Endodermal cell (in vitro differentiated cells): ENCODE measurements at regions not wholly inside any gene's neighbourhood (a gene's known extent, or its start where the extent isn't known, plus 50 kb on each side); places are given as distances from the start of the nearest gene placed in this dataset. TPM values are rescaled to one million over a fixed set of nuclear protein-coding genes. Genes with fewer than 3 reads are reported as not detected.
"Not testable (repeated sequence)": the region's sequence is repeated elsewhere in the genome, so short reads cannot be mapped to it uniquely, and the experiment has no call there.

Experiments
- DNase-seq: peaks from one replicate; pipeline ENCODE4 v3.0.0-alpha.2; 2017
- H3K27ac ChIP-seq: 2 replicates; pipeline ENCODE4 v1.5.1; 2013; ENCODE audit warnings: mild to moderate bottlenecking, low read depth, low read length, moderate library complexity
- H3K27me3 ChIP-seq: 2 replicates; pipeline ENCODE4 v1.6.1; 2013; ENCODE audit warnings: mild to moderate bottlenecking, low read length, moderate library complexity; ENCODE audit not compliant: insufficient read depth, control insufficient read depth, poor library complexity, severe bottlenecking
- H3K36me3 ChIP-seq: 2 replicates; pipeline ENCODE4 v1.7.0; 2013; ENCODE audit warnings: mild to moderate bottlenecking, low read length, moderate library complexity; ENCODE audit not compliant: control insufficient read depth, insufficient read depth
- H3K4me1 ChIP-seq: one replicate; pipeline ENCODE4 v1.7.0; 2013; ENCODE audit warnings: low read length; ENCODE audit not compliant: control insufficient read depth, insufficient read depth
- H3K4me3 ChIP-seq: 2 replicates; pipeline ENCODE4 v1.5.1; 2013; ENCODE audit warnings: mild to moderate bottlenecking, low read length, moderate library complexity
- H3K9ac ChIP-seq: 2 replicates; pipeline ENCODE4 v1.6.1; 2013; ENCODE audit warnings: mild to moderate bottlenecking, low read length, moderate library complexity; ENCODE audit not compliant: poor library complexity, severe bottlenecking; ENCODE audit errors: extremely low read depth
- H3K9me3 ChIP-seq: 2 replicates; pipeline ENCODE4 v1.6.1; 2013; ENCODE audit warnings: mild to moderate bottlenecking, low read length, moderate library complexity; ENCODE audit not compliant: control insufficient read depth
- H3K27ac Mint-ChIP-seq: 2 replicates; pipeline ENCODE4 v1.8.0; 2020; ENCODE audit warnings: mixed read lengths
- H3K27me3 Mint-ChIP-seq: 2 replicates; pipeline ENCODE4 v1.8.0; 2021; ENCODE audit warnings: mild to moderate bottlenecking, mixed read lengths; ENCODE audit not compliant: insufficient read depth
- H3K36me3 Mint-ChIP-seq: 2 replicates; pipeline ENCODE4 v1.8.0; 2020; ENCODE audit warnings: low read depth, mixed read lengths
- H3K4me1 Mint-ChIP-seq: 2 replicates; pipeline ENCODE4 v1.8.0; 2020; ENCODE audit warnings: mixed read lengths
- H3K4me3 Mint-ChIP-seq: 2 replicates; pipeline ENCODE4 v1.8.0; 2020; ENCODE audit warnings: mild to moderate bottlenecking, moderate library complexity, mixed read lengths
- H3K9me3 Mint-ChIP-seq: 2 replicates; pipeline ENCODE4 v1.8.0; 2020; ENCODE audit warnings: mild to moderate bottlenecking, mixed read lengths
- WGBS, 2 experiments: methylation state at CpG; one replicate each; pipeline versions ENCODE4 v1.1.5 to v1.1.7; 2013; ENCODE audit warnings: missing lambda C conversion rate in 2 of 2, mixed read lengths in 1 of 2; ENCODE audit not compliant: insufficient coverage in 1 of 2, insufficient read length in 1 of 2; 5-methylcytosine and 5-hydroxymethylcytosine counted together
- microRNA-seq: library from miRNA; unstranded; fragments of <30 nt; microRNA quantifications from one replicate; pipeline ENCODE4 v1.2.0, GENCODE V29; 2020; ENCODE audit warnings: borderline microRNAs expressed

- H3K9me3 ChIP-seq, H3K27ac ChIP-seq, H3K4me1 ChIP-seq, DNase-seq, H3K9me3 Mint-ChIP-seq, H3K4me3 Mint-ChIP-seq, H3K36me3 Mint-ChIP-seq, H3K4me3 ChIP-seq, H3K27me3 ChIP-seq, H3K9ac ChIP-seq, H3K27ac Mint-ChIP-seq, H3K36me3 ChIP-seq, H3K4me1 Mint-ChIP-seq: not testable (repeated sequence)
- H3K27me3 Mint-ChIP-seq, result peaks cover 24% of the 10 kb centered on the region
- WGBS, 2 experiments, result 80 to 92% methylated on average over 1 to 2 of the region's 7 CpGs
These were observed 50.0 kb upstream of the METTL9 start for GRCh38 chr16:21549396-21549795.

Small RNA genes in the stretch of these regions (microRNA-seq; reads per million reads assigned to microRNA genes)
- not detected for gene MIR3680-1
